ENCODE measurements at regions not wholly inside any gene's neighbourhood (a gene's known extent, or its start where the extent isn't known, plus 50 kb on each side); places are given as distances from the start of the nearest gene placed in this dataset.

GRCh38 chr22:27377501-27378295, 423.9 kb downstream of the MN1 start:
- intact Hi-C loops (cut with micrococcal nuclease) = no loop called here
- H3K27me3 Mint-ChIP-seq = peaks cover 0 to 24% (median 7%) of the 10 kb centered on the region in 5 donors

GRCh38 chr22:27378311-27378800, 423.2 kb downstream of the MN1 start:
- no peak for ATAC-seq
- Histone ChIP-seq H3K27me3 (ENCODE audit: control insufficient read depth in 2 of 2, insufficient read depth in 2 of 2, low read length in 2 of 2) (no peaks in the 10 kb centered on the region), H3K4me3 (ENCODE audit: low read length) (no peak overlapping the region), H3K9me3 (ENCODE audit: control insufficient read depth in 2 of 3, low read length in 3 of 3) (no peaks in the 10 kb centered on the region), H3K4me1 (ENCODE audit: control insufficient read depth in 2 of 2, insufficient read depth in 2 of 2, low read length in 2 of 2) (no peaks in the 10 kb centered on the region), H3K36me3 (ENCODE audit: control insufficient read depth in 2 of 3, insufficient read depth in 3 of 3, low read length in 3 of 3) (no peaks in the 10 kb centered on the region), H3K27ac (ENCODE audit: low read depth, low read length) (no peak overlapping the region)
- intact Hi-C loops (cut with micrococcal nuclease) = no loop called here
- Mint-ChIP-seq H3K4me1 (peaks cover 0 to 2% (median 0%) of the 10 kb centered on the region in 7 donors), H3K36me3 (no peaks in the 10 kb centered on the region), H3K27me3 (peaks cover 0 to 19% (median 4%) of the 10 kb centered on the region in 5 donors), H3K4me3 (no peak overlapping the region), H3K27ac (no peak overlapping the region), H3K9me3 (peaks cover 0 to 8% (median 0%) of the 10 kb centered on the region in 11 donors)
- POLR2A ChIA-PET = no interaction called here
- CTCF ChIA-PET = no interaction called here
- no peak for DNase-seq

More at GRCh38 chr22:27377501-27378295, 423.9 kb downstream of the MN1 start:
- Histone ChIP-seq H3K4me1 (ENCODE audit: control insufficient read depth in 2 of 2, insufficient read depth in 2 of 2, low read length in 2 of 2) (no peaks in the 10 kb centered on the region), H3K27me3 (ENCODE audit: control insufficient read depth in 2 of 2, insufficient read depth in 2 of 2, low read length in 2 of 2) (no peaks in the 10 kb centered on the region), H3K36me3 (ENCODE audit: control insufficient read depth in 2 of 3, insufficient read depth in 3 of 3, low read length in 3 of 3) (no peaks in the 10 kb centered on the region), H3K4me3 (ENCODE audit: low read length) (no peak overlapping the region), H3K27ac (ENCODE audit: low read depth, low read length) (no peak overlapping the region), H3K9me3 (ENCODE audit: control insufficient read depth in 2 of 3, low read length in 3 of 3) (no peaks in the 10 kb centered on the region)
- no peak overlapping the region for H3K4me3 Mint-ChIP-seq
- DNase-seq = no peak
- ChIA-PET CTCF (no interaction called here), POLR2A (no interaction called here)
- no peak overlapping the region for H3K27ac Mint-ChIP-seq
- peaks cover 0 to 8% (median 0%) of the 10 kb centered on the region in 11 donors for H3K9me3 Mint-ChIP-seq
- H3K36me3 Mint-ChIP-seq = no peaks in the 10 kb centered on the region
- no peak for ATAC-seq
- peaks cover 0 to 2% (median 0%) of the 10 kb centered on the region in 7 donors for H3K4me1 Mint-ChIP-seq

GRCh38 chr22:27378995-27379394, 422.6 kb downstream of the MN1 start:
- no peaks in the 10 kb centered on the region for H3K4me1 ChIP-seq (ENCODE audit: control insufficient read depth in 2 of 2, insufficient read depth in 2 of 2, low read length in 2 of 2)
- ChIA-PET CTCF (no interaction called here), POLR2A (no interaction called here)
- H3K9me3 ChIP-seq (ENCODE audit: control insufficient read depth in 2 of 3, low read length in 3 of 3) = no peaks in the 10 kb centered on the region
- Mint-ChIP-seq H3K4me3 (no peak overlapping the region), H3K9me3 (peaks cover 0 to 7% (median 0%) of the 10 kb centered on the region in 11 donors), H3K27me3 (peaks cover 0 to 19% (median 4%) of the 10 kb centered on the region in 5 donors), H3K4me1 (peaks cover 0 to 2% (median 0%) of the 10 kb centered on the region in 7 donors), H3K27ac (no peak overlapping the region), H3K36me3 (no peaks in the 10 kb centered on the region)
- intact Hi-C loops (cut with micrococcal nuclease) = no loop called here
- no peak for ATAC-seq
- no peaks in the 10 kb centered on the region for H3K27me3 ChIP-seq (ENCODE audit: control insufficient read depth in 2 of 2, insufficient read depth in 2 of 2, low read length in 2 of 2)
- H3K4me3 ChIP-seq (ENCODE audit: low read length) = no peak overlapping the region
- no peak for DNase-seq
- H3K36me3 ChIP-seq (ENCODE audit: control insufficient read depth in 2 of 3, insufficient read depth in 3 of 3, low read length in 3 of 3) = no peaks in the 10 kb centered on the region
- no peak overlapping the region for H3K27ac ChIP-seq (ENCODE audit: low read depth, low read length)

- H3K27me3 Mint-ChIP-seq = peaks cover 0 to 38% (median 11%) of the 10 kb centered on the region in 5 donors
- Histone ChIP-seq H3K9me3 (ENCODE audit: control insufficient read depth in 2 of 3, low read length in 3 of 3) (no peaks in the 10 kb centered on the region), H3K4me1 (ENCODE audit: control insufficient read depth in 2 of 2, insufficient read depth in 2 of 2, low read length in 2 of 2) (no peaks in the 10 kb centered on the region), H3K27me3 (ENCODE audit: control insufficient read depth in 2 of 2, insufficient read depth in 2 of 2, low read length in 2 of 2) (no peaks in the 10 kb centered on the region), H3K36me3 (ENCODE audit: control insufficient read depth in 2 of 3, insufficient read depth in 3 of 3, low read length in 3 of 3) (no peaks in the 10 kb centered on the region), H3K27ac (ENCODE audit: low read depth, low read length) (no peak overlapping the region), H3K4me3 (ENCODE audit: low read length) (no peak overlapping the region)
- POLR2A ChIA-PET = no interaction called here
- CTCF ChIA-PET = no interaction called here
- H3K36me3 Mint-ChIP-seq = no peaks in the 10 kb centered on the region
- H3K9me3 Mint-ChIP-seq = peaks cover 0 to 1% (median 0%) of the 10 kb centered on the region in 11 donors
- intact Hi-C loops (cut with micrococcal nuclease) = no loop called here
- peaks cover 0 to 2% (median 0%) of the 10 kb centered on the region in 7 donors for H3K4me1 Mint-ChIP-seq
- no peak overlapping the region for H3K27ac Mint-ChIP-seq
- no peak overlapping the region for H3K4me3 Mint-ChIP-seq
- no peak for ATAC-seq
- no peak for DNase-seq
Measured at GRCh38 chr22:27380855-27381254, 420.7 kb downstream of the MN1 start.

- Mint-ChIP-seq H3K4me3 (no peak overlapping the region), H3K9me3 (peaks cover 0 to 1% (median 0%) of the 10 kb centered on the region in 11 donors), H3K27me3 (peaks cover 0 to 41% (median 11%) of the 10 kb centered on the region in 5 donors), H3K36me3 (no peaks in the 10 kb centered on the region), H3K4me1 (peaks cover 0 to 2% (median 0%) of the 10 kb centered on the region in 7 donors), H3K27ac (no peak overlapping the region)
- ChIA-PET CTCF (no interaction called here), POLR2A (no interaction called here)
- H3K4me1 ChIP-seq (ENCODE audit: control insufficient read depth in 2 of 2, insufficient read depth in 2 of 2, low read length in 2 of 2) = no peaks in the 10 kb centered on the region
- ATAC-seq (no peak), DNase-seq (no peak)
- H3K27me3 ChIP-seq (ENCODE audit: control insufficient read depth in 2 of 2, insufficient read depth in 2 of 2, low read length in 2 of 2) = no peaks in the 10 kb centered on the region
- H3K4me3 ChIP-seq (ENCODE audit: low read length) = no peak overlapping the region
- H3K27ac ChIP-seq (ENCODE audit: low read depth, low read length) = no peak overlapping the region
- no peaks in the 10 kb centered on the region for H3K36me3 ChIP-seq (ENCODE audit: control insufficient read depth in 2 of 3, insufficient read depth in 3 of 3, low read length in 3 of 3)
- H3K9me3 ChIP-seq (ENCODE audit: control insufficient read depth in 2 of 3, low read length in 3 of 3) = no peaks in the 10 kb centered on the region
- intact Hi-C loops (cut with micrococcal nuclease) = no loop called here
Measured at GRCh38 chr22:27381552-27381951, 420.0 kb downstream of the MN1 start.

GRCh38 chr22:27381960-27382742, 419.4 kb downstream of the MN1 start:
- H3K36me3 Mint-ChIP-seq = no peaks in the 10 kb centered on the region
- H3K9me3 ChIP-seq (ENCODE audit: control insufficient read depth in 2 of 3, low read length in 3 of 3) = no peaks in the 10 kb centered on the region
- ChIA-PET POLR2A (no interaction called here), CTCF (no interaction called here)
- H3K36me3 ChIP-seq (ENCODE audit: control insufficient read depth in 2 of 3, insufficient read depth in 3 of 3, low read length in 3 of 3) = no peaks in the 10 kb centered on the region
- no peak overlapping the region for H3K27ac Mint-ChIP-seq
- intact Hi-C loops (cut with micrococcal nuclease) = no loop called here
- peaks cover 0 to 2% (median 0%) of the 10 kb centered on the region in 7 donors for H3K4me1 Mint-ChIP-seq
- H3K9me3 Mint-ChIP-seq = peaks cover 0 to 1% (median 0%) of the 10 kb centered on the region in 11 donors
- H3K27ac ChIP-seq (ENCODE audit: low read depth, low read length) = no peak overlapping the region
- no peak for ATAC-seq
- no peak overlapping the region for H3K4me3 Mint-ChIP-seq
- no peak overlapping the region for H3K4me3 ChIP-seq (ENCODE audit: low read length)
- DNase-seq = no peak
- H3K27me3 ChIP-seq (ENCODE audit: control insufficient read depth in 2 of 2, insufficient read depth in 2 of 2, low read length in 2 of 2) = no peaks in the 10 kb centered on the region
- H3K27me3 Mint-ChIP-seq = peaks cover 0 to 41% (median 11%) of the 10 kb centered on the region in 5 donors
- H3K4me1 ChIP-seq (ENCODE audit: control insufficient read depth in 2 of 2, insufficient read depth in 2 of 2, low read length in 2 of 2) = no peaks in the 10 kb centered on the region

Measured in naive thymus-derived CD4-positive, alpha-beta T cell (primary cell).